ENCODE measurements at regions not wholly inside any gene's neighbourhood (a gene's known extent, or its start where the extent isn't known, plus 50 kb on each side); places are given as distances from the start of the nearest gene placed in this dataset.

DNA sequence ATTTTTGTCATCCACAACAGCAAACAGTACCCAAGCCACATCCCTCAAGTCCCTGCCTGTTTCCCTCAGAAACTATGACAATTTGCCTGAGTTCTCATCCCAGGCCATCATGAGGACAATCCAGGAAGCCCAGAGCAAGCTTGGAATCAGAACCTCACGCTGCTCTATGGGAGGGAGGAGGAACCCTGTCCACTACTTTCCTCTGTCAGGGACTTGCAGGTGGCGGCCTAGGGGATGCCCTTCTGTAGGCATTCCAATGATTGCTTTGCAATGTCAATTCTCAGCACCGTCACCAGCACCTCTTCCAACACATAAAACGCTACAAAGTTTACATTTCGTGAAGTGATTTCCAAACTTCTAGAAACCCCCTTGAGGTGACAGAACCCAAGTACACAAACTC lies 170.4 kb upstream of the FSTL4 start:
- Mint-ChIP-seq H3K27me3 (ENCODE audit: low read depth) (peaks cover 13% of the 10 kb centered on the region), H3K9me3 (no peaks in the 10 kb centered on the region), H3K4me1 (peaks cover 0 to 4% of the 10 kb centered on the region in 2 experiments; a peak in 1 of 4 replicates), H3K36me3 (ENCODE audit: insufficient read depth in 1 of 3, low read depth in 3 of 3) (no peaks in the 10 kb centered on the region), H3K27ac (no peak overlapping the region), H3K4me3 (no peak overlapping the region)
- H4K20me1 ChIP-seq (ENCODE audit: control insufficient read depth, insufficient read depth, insufficient read length), result no peaks in the 10 kb centered on the region
- no peak overlapping the region for H4K91ac ChIP-seq (ENCODE audit: insufficient read length, low read depth, low read length)
- no peaks in the 10 kb centered on the region for H3K9me3 ChIP-seq (ENCODE audit: control insufficient read depth, low read depth, low read length)
- H3T11ph ChIP-seq (ENCODE audit: low read length), result no peak overlapping the region
- H2AK5ac ChIP-seq (ENCODE audit: insufficient read length, low read length), result no peak overlapping the region
- no peak overlapping the region for H4K8ac ChIP-seq (replicated peaks; ENCODE audit: insufficient read length, low read depth, low read length)
- H3K18ac ChIP-seq (ENCODE audit: insufficient read length, low read depth, low read length), result no peak overlapping the region
- H2BK120ac ChIP-seq (ENCODE audit: low read depth, low read length, poor library complexity, severe bottlenecking), result no peak overlapping the region
- no peak for TF ChIP-seq CTCF (conservative IDR thresholded peaks at IDR 0.05)
- H3K23ac ChIP-seq (ENCODE audit: insufficient read length, low read depth, low read length), result no peak overlapping the region
- H3K4me1 ChIP-seq (ENCODE audit: insufficient read depth, low read length), result no peaks in the 10 kb centered on the region
- H2BK12ac ChIP-seq (ENCODE audit: insufficient read length, low read depth, low read length), result no peak overlapping the region
- H3K14ac ChIP-seq (ENCODE audit: insufficient read depth, low read length), result no peak overlapping the region
- H4K5ac ChIP-seq (ENCODE audit: insufficient read length, low read depth, low read length), result no peak overlapping the region
- no peak overlapping the region for H2BK20ac ChIP-seq (ENCODE audit: low read depth, low read length, poor library complexity, severe bottlenecking)
- no peak overlapping the region for H3K4ac ChIP-seq (ENCODE audit: low read depth, low read length)
- peak; percentile 4 for DNase-seq
- H3K27ac ChIP-seq (ENCODE audit: insufficient read length, low read depth, low read length), result no peak overlapping the region
- no peak overlapping the region for H3K4me2 ChIP-seq (ENCODE audit: insufficient read depth, insufficient read length, low read length)
- no peak overlapping the region for H2BK5ac ChIP-seq (ENCODE audit: insufficient read length, low read length)
- WGBS (ENCODE audit: extremely low coverage, insufficient read length, low lambda C conversion rate), result no CpG with 5 or more reads among the region's 5 CpGs
- no peak overlapping the region for H3K9ac ChIP-seq (ENCODE audit: extremely low read depth, insufficient read length, low read length)
- H3K27me3 ChIP-seq (ENCODE audit: insufficient read depth, low read length), result no peaks in the 10 kb centered on the region
- H3K23me2 ChIP-seq (ENCODE audit: insufficient read length, low read depth, low read length, poor library complexity, severe bottlenecking), result no peaks in the 10 kb centered on the region
- no peak overlapping the region for H3K56ac ChIP-seq (ENCODE audit: insufficient read length, low read depth, low read length)
- no peaks in the 10 kb centered on the region for H3K79me1 ChIP-seq (ENCODE audit: insufficient read depth, low read depth, low read length, poor library complexity, severe bottlenecking)
- H3K79me2 ChIP-seq (ENCODE audit: insufficient read depth, low read length), result no peaks in the 10 kb centered on the region
- no peak overlapping the region for H2BK15ac ChIP-seq (ENCODE audit: low read depth, low read length)
- no peak overlapping the region for H2AFZ ChIP-seq (ENCODE audit: low read length)
